LNCAP (cell line): ENCODE measurements at regions not wholly inside any gene's neighbourhood (a gene's known extent, or its start where the extent isn't known, plus 50 kb on each side); places are given as distances from the start of the nearest gene placed in this dataset.

Experiments
- TF ChIP-seq, protein P1 (sequence below): fragments of 450-650 bp; IDR thresholded peaks from 2 replicates; pipeline ENCODE4 v1.5.1; 2017; ENCODE audit warnings: mild to moderate bottlenecking

GRCh38 chr13:31029102-31029501 lies 96.6 kb downstream of the TEX26 start:
- TF ChIP-seq, protein P1, sequence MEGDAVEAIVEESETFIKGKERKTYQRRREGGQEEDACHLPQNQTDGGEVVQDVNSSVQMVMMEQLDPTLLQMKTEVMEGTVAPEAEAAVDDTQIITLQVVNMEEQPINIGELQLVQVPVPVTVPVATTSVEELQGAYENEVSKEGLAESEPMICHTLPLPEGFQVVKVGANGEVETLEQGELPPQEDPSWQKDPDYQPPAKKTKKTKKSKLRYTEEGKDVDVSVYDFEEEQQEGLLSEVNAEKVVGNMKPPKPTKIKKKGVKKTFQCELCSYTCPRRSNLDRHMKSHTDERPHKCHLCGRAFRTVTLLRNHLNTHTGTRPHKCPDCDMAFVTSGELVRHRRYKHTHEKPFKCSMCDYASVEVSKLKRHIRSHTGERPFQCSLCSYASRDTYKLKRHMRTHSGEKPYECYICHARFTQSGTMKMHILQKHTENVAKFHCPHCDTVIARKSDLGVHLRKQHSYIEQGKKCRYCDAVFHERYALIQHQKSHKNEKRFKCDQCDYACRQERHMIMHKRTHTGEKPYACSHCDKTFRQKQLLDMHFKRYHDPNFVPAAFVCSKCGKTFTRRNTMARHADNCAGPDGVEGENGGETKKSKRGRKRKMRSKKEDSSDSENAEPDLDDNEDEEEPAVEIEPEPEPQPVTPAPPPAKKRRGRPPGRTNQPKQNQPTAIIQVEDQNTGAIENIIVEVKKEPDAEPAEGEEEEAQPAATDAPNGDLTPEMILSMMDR = no peak

DNA sequence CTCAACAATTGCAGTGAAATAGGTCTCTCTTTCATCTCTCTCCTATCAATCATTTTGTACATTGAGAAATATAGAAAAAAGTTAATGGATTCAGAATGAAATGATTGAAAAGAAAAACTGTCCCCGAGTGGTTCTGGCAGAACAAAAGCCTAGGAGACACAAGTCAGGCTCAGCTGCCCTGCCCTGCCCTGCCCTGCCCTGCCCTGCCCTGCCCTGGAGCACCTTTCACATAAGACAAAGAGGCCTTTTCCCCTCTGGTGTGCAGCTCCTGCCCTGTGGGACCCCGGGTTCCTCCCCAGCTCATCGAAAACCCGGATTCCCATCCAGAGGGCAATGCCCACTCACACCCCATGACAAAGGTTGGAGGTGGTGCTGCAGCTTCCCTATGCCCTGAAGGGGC lies 94.7 kb downstream of the TEX26 start:
- TF ChIP-seq, protein P1 = no peak
